ENCODE measurements at regions not wholly inside any gene's neighbourhood (a gene's known extent, or its start where the extent isn't known, plus 50 kb on each side); places are given as distances from the start of the nearest gene placed in this dataset.

DNA sequence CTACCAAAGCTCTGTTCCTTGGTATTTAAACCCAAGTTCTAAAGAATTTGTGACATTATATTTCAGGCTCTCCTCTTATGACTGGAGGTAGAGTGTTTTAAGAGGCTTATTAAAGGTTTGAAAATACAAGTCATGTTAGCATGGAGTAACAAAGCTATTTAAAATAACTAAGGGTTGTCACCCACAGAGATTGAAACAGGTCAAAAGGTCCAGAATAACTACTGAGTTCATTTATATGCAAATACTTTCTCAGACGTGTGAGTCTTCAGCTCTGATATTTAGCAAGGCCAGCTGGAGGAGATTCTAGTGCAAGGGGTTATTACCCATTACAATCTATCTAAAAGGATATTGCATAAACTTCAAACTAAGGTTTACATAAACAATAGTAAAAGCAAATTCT, 1538.8 kb upstream of the CDH8 start:
- intact Hi-C loops (cut with DNase I), result no loop called here
- Histone ChIP-seq H3K27ac (no peak overlapping the region), H3K27me3 (no peaks in the 10 kb centered on the region), H3K36me3 (no peaks in the 10 kb centered on the region), H3K4me3 (no peak overlapping the region), H3K9me3 (no peaks in the 10 kb centered on the region), H3K4me1 (no peaks in the 10 kb centered on the region)
- no peak for TF ChIP-seq CTCF (IDR thresholded peaks at IDR 0.05)
- no peak for ATAC-seq
- WGBS, 2 donors, result 54 to 70% methylated on average over 1 of the region's 1 CpG
- no peak for DNase-seq
- FAIRE-seq, result no peak

DNA sequence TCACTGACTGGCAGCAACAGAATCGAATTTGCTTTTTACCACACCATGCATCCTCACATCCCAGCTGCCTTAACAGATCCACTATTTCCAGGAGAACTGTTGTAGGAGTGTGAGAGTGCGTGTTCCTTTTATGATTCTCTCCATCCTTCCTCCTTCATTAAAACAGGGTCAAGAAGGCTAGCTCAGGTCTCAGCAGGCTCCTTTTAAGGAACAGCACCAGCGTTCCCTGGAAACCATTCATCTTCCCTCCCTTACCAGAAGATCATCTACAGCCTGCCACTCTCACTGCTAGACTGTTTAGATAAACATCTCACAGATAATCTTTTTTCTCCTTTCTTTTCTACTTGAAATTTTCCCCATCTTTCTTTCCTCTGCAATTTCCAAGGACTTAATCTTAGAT, 1531.9 kb upstream of the CDH8 start:
- WGBS, 2 donors, result 47 to 49% methylated on average over 3 of the region's 3 CpGs
- TF ChIP-seq CTCF (IDR thresholded peaks at IDR 0.05), result no peak
- no peaks in the 10 kb centered on the region for H3K9me3 ChIP-seq
- H3K27ac ChIP-seq, result no peak overlapping the region
- DNase-seq, result no peak
- H3K36me3 ChIP-seq, result no peaks in the 10 kb centered on the region
- intact Hi-C loops (cut with DNase I), result no loop called here
- FAIRE-seq, result no peak
- H3K27me3 ChIP-seq, result no peaks in the 10 kb centered on the region
- no peaks in the 10 kb centered on the region for H3K4me1 ChIP-seq
- no peak for ATAC-seq
- H3K4me3 ChIP-seq, result no peak overlapping the region

GRCh38 chr16:63563819-63564505, 1527.7 kb upstream of the CDH8 start:
- ATAC-seq (no peak), DNase-seq (no peak), FAIRE-seq (no peak)
- TF ChIP-seq CTCF (IDR thresholded peaks at IDR 0.05), result no peak
- intact Hi-C loops (cut with DNase I), result no loop called here
- Histone ChIP-seq H3K36me3 (no peaks in the 10 kb centered on the region), H3K27me3 (no peaks in the 10 kb centered on the region), H3K4me3 (no peak overlapping the region), H3K9me3 (no peaks in the 10 kb centered on the region), H3K4me1 (no peaks in the 10 kb centered on the region), H3K27ac (no peak overlapping the region)
- 47 to 49% methylated on average over 1 of the region's 1 CpG for WGBS, 2 donors

GRCh38 chr16:63553980-63554379, 1517.7 kb upstream of the CDH8 start:
- no peak for FAIRE-seq
- no peaks in the 10 kb centered on the region for H3K4me1 ChIP-seq

More at GRCh38 chr16:63553980-63554379, 1517.7 kb upstream of the CDH8 start:
- Histone ChIP-seq H3K9me3 (no peaks in the 10 kb centered on the region), H3K27ac (no peak overlapping the region), H3K36me3 (no peaks in the 10 kb centered on the region), H3K27me3 (no peaks in the 10 kb centered on the region), H3K4me3 (no peak overlapping the region)
- intact Hi-C loops (cut with DNase I), result no loop called here
- ATAC-seq (no peak), DNase-seq (no peak)
- WGBS, 2 donors, result 66 to 74% methylated on average over 1 of the region's 1 CpG
- no peak for TF ChIP-seq CTCF (IDR thresholded peaks at IDR 0.05)

Measured in pancreas (tissue), 10 donors.